Testis (tissue), 2 donors: ENCODE measurements at regions not wholly inside any gene's neighbourhood (a gene's known extent, or its start where the extent isn't known, plus 50 kb on each side); places are given as distances from the start of the nearest gene placed in this dataset.

Experiments used
- POLR2A ChIP-seq: fragments of 450-650 bp; IDR thresholded peaks from one replicate; pipeline ENCODE4 v1.6.1; 2017; ENCODE audit warnings: antibody characterized with exemption, mild to moderate bottlenecking, moderate library complexity
- TF ChIP-seq, protein P1 (sequence below), 3 experiments: fragments of 450-650 bp in 2 of 3; fragments of 200-600 bp in 1 of 3; sonication (generic) in 1 of 3; IDR thresholded peaks; one replicate each; pipeline ENCODE4 v1.5.1; 2016 to 2019; ENCODE audit warnings: antibody characterized with exemption in 3 of 3, mild to moderate bottlenecking in 2 of 3, moderate library complexity in 1 of 3

DNA sequence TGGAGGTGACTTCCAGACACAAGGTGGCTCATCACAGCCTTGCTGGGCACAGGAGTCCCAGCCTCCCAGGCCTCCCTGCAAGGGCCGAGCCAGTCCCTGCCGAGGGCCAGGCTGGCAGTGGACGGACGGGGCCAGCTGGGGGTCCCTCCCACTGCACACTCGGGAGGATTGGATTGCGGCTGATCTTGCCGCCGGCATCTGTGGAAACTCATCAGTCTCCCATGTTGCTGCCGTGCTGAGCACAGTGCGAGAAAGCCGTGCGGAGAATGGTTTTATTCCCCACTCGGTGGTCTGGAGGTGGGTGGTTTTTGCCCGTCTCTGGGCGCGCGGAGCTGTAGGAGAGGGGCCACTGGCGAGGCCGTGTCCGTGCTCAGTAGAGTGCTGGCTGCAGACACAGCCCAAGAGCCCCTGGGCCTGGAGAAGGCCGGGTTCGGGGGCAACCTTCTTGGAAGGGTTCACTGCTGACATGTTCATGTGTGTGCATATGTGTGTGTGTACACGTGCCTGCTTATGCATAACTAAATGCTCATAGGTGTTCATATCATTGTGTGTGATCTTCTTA is 1246.4 kb downstream of the BRD1 start:
- TF ChIP-seq, protein P1, sequence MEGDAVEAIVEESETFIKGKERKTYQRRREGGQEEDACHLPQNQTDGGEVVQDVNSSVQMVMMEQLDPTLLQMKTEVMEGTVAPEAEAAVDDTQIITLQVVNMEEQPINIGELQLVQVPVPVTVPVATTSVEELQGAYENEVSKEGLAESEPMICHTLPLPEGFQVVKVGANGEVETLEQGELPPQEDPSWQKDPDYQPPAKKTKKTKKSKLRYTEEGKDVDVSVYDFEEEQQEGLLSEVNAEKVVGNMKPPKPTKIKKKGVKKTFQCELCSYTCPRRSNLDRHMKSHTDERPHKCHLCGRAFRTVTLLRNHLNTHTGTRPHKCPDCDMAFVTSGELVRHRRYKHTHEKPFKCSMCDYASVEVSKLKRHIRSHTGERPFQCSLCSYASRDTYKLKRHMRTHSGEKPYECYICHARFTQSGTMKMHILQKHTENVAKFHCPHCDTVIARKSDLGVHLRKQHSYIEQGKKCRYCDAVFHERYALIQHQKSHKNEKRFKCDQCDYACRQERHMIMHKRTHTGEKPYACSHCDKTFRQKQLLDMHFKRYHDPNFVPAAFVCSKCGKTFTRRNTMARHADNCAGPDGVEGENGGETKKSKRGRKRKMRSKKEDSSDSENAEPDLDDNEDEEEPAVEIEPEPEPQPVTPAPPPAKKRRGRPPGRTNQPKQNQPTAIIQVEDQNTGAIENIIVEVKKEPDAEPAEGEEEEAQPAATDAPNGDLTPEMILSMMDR (IDR thresholded peaks at IDR 0.05), result no peak
- TF ChIP-seq POLR2A, result no peak
